Spleen (tissue), 11 donors: ENCODE measurements at regions not wholly inside any gene's neighbourhood (a gene's known extent, or its start where the extent isn't known, plus 50 kb on each side); places are given as distances from the start of the nearest gene placed in this dataset.
A peak's percentile ranks its signal among the peaks of the same experiment; 100 is the strongest.
"Not testable (repeated sequence)": the region's sequence is repeated elsewhere in the genome, so short reads cannot be mapped to it uniquely, and the experiment has no call there.

Experiments used
- DNase-seq: peaks from one replicate; pipeline ENCODE4 v3.0.0-alpha.2; 2020
- H3K27ac ChIP-seq, 8 donors: fragments of 200-600 bp; sonication (generic) in 7 of 8; 1 replicate in 4 of 8; 2 replicates in 4 of 8; pipeline versions ENCODE4 v1.5.0 to v1.8.0; 2016 to 2021; ENCODE audit warnings: inconsistent platforms in 4 of 8, mild to moderate bottlenecking in 4 of 8, moderate library complexity in 1 of 8
- H3K27me3 ChIP-seq, 7 donors: fragments of 200-600 bp; sonication (generic) in 6 of 7; replicated peaks in 1 of 7; 1 replicate in 4 of 7; 2 replicates in 3 of 7; pipeline versions ENCODE4 v1.5.0 to v1.8.0; 2016 to 2021; ENCODE audit warnings: inconsistent platforms in 3 of 7, mild to moderate bottlenecking in 1 of 7
- H3K36me3 ChIP-seq, 6 donors: fragments of 200-600 bp; sonication (generic) in 5 of 6; 1 replicate in 4 of 6; 2 replicates in 2 of 6; pipeline versions ENCODE4 v1.5.0 to v1.8.0; 2016 to 2021; ENCODE audit warnings: inconsistent platforms in 2 of 6
- H3K4me1 ChIP-seq, 6 donors: fragments of 200-600 bp; sonication (generic) in 5 of 6; 1 replicate in 3 of 6; 2 replicates in 3 of 6; pipeline versions ENCODE4 v1.5.0 to v1.8.0; 2016 to 2021; ENCODE audit warnings: inconsistent platforms in 3 of 6
- H3K4me3 ChIP-seq, 8 donors: fragments of 200-600 bp; sonication (generic) in 7 of 8; 1 replicate in 4 of 8; 2 replicates in 4 of 8; pipeline versions ENCODE4 v1.5.0 to v1.8.0; 2016 to 2021; ENCODE audit warnings: inconsistent platforms in 4 of 8, mild to moderate bottlenecking in 4 of 8, moderate library complexity in 2 of 8
- H3K9me3 ChIP-seq, 8 donors: fragments of 200-600 bp; sonication (generic) in 7 of 8; 1 replicate in 4 of 8; 2 replicates in 4 of 8; pipeline versions ENCODE4 v1.5.0 to v1.8.0; 2016 to 2021; ENCODE audit warnings: inconsistent platforms in 4 of 8
- CTCF ChIP-seq, 11 experiments: fragments of 200-600 bp in 7 of 11; fragments of 450-650 bp in 4 of 11; sonication (generic) in 4 of 11; IDR thresholded peaks in 8 of 11; conservative IDR thresholded peaks in 3 of 11; 1 replicate in 7 of 11; 2 replicates in 4 of 11; pipeline versions ENCODE4 v1.4.0 to v1.8.0; 2016 to 2021; ENCODE audit warnings: antibody characterized with exemption in 11 of 11, inconsistent platforms in 4 of 11, mild to moderate bottlenecking in 1 of 11
- POLR2A ChIP-seq, 3 donors: fragments of 450-650 bp; IDR thresholded peaks; one replicate each; pipeline ENCODE4 v1.5.1; 2017; ENCODE audit warnings: antibody characterized with exemption in 3 of 3, mild to moderate bottlenecking in 1 of 3
- POLR2AphosphoS5 ChIP-seq, 3 donors: sonication (generic); formaldehyde crosslinking; IDR thresholded peaks; one replicate each; pipeline ENCODE4 v1.5.1; 2017; ENCODE audit warnings: antibody characterized with exemption in 3 of 3
- WGBS, 5 donors: extraction: QIAGEN DNeasy Blood & Tissue Kit in 3 of 5; methylation state at CpG; one replicate each; pipeline versions ENCODE4 v1.1.5 to v1.1.7; 2013 to 2018; 5-methylcytosine and 5-hydroxymethylcytosine counted together
- intact Hi-C: fragments of 100-400 bp; cut with DNase I; formaldehyde crosslinking; loops from one replicate; pipeline ENCODE4 v1.15.0; 2023; ENCODE audit warnings: low total_unique reads
- donor health status: healthy with polysubstance abuse.
- donor health status: DM: no; HTN: no; CAD: no; lungs with moderate emphysema.
- donor health status: DM: no; HTN: no; CAD: no.
- donor health status: Bipolar disorder and iron deficiency.
- donor health status: healthy.
- donor health status: DM: no; HTN: no; CAD: no.
- donor health status: DM: yes; HTN: yes; CAD: no.

- H3K27ac ChIP-seq: peak overlapping the region in 3 of 8 donors; percentile 21 to 67 (median 26)
- no peaks in the 10 kb centered on the region for H3K9me3 ChIP-seq
- no peaks in the 10 kb centered on the region for H3K27me3 ChIP-seq
- DNase-seq: peak; percentile 65
- H3K36me3 ChIP-seq: no peaks in the 10 kb centered on the region
- intact Hi-C loops: no loop called here
- H3K4me3 ChIP-seq: no peak overlapping the region
- no peak for TF ChIP-seq POLR2AphosphoS5 (IDR thresholded peaks at IDR 0.05)
- no peak for TF ChIP-seq CTCF (IDR thresholded peaks at IDR 0.05 in 8 of 11, conservative IDR thresholded peaks at IDR 0.05 in 3 of 11)
- no peak for TF ChIP-seq POLR2A (IDR thresholded peaks at IDR 0.05)
- H3K4me1 ChIP-seq: peaks cover 0 to 28% (median 16%) of the 10 kb centered on the region in 6 donors
- WGBS, 5 donors: 73 to 82% (median 81%) methylated on average over 12 of the region's 12 CpGs
Measured at GRCh38 chr2:128513116-128513960, 194.7 kb upstream of the HS6ST1 start.

- Histone ChIP-seq H3K36me3 (no peaks in the 10 kb centered on the region), H3K27ac (peak overlapping the region in 3 of 8 donors; percentile 21 to 67 (median 26)), H3K4me1 (peaks cover 0 to 28% (median 16%) of the 10 kb centered on the region in 6 donors), H3K4me3 (no peak overlapping the region), H3K9me3 (no peaks in the 10 kb centered on the region), H3K27me3 (no peaks in the 10 kb centered on the region)
- WGBS, 5 donors: 22 to 43% (median 27%) methylated on average over 3 of the region's 3 CpGs
- TF ChIP-seq POLR2AphosphoS5 (IDR thresholded peaks at IDR 0.05): peak in 1 of 3 donors; percentile 20
- TF ChIP-seq POLR2A (IDR thresholded peaks at IDR 0.05): no peak
- intact Hi-C loops: no loop called here
- peak; percentile 81 for DNase-seq
Measured at GRCh38 chr2:128513961-128514283, 195.3 kb upstream of the HS6ST1 start.

GRCh38 chr2:128514555-128514955, 195.9 kb upstream of the HS6ST1 start:
- no peaks in the 10 kb centered on the region for H3K9me3 ChIP-seq
- peaks cover 0 to 28% (median 16%) of the 10 kb centered on the region in 6 donors for H3K4me1 ChIP-seq
- DNase-seq: peak; percentile 74
- intact Hi-C loops: no loop called here
- no peak for TF ChIP-seq CTCF (IDR thresholded peaks at IDR 0.05 in 8 of 11, conservative IDR thresholded peaks at IDR 0.05 in 3 of 11)
- no peaks in the 10 kb centered on the region for H3K36me3 ChIP-seq
- no peak overlapping the region for H3K4me3 ChIP-seq
- H3K27me3 ChIP-seq: no peaks in the 10 kb centered on the region
- peak overlapping the region in 2 of 8 donors; percentile 21 to 67 for H3K27ac ChIP-seq
- WGBS, 5 donors: 93 to 97% (median 94%) methylated on average over 13 of the region's 13 CpGs

GRCh38 chr2:128516938-128517337, 198.3 kb upstream of the HS6ST1 start:
- Histone ChIP-seq H3K4me3 (no peak overlapping the region), H3K9me3 (no peaks in the 10 kb centered on the region), H3K27me3 (no peaks in the 10 kb centered on the region), H3K36me3 (no peaks in the 10 kb centered on the region), H3K27ac (no peak overlapping the region), H3K4me1 (peaks cover 0 to 49% (median 27%) of the 10 kb centered on the region in 6 donors)
- no peak for DNase-seq
- intact Hi-C loops: no loop called here
- WGBS, 5 donors: 82 to 97% (median 92%) methylated on average over 7 of the region's 7 CpGs
- TF ChIP-seq CTCF (IDR thresholded peaks at IDR 0.05 in 8 of 11, conservative IDR thresholded peaks at IDR 0.05 in 3 of 11): no peak
- no peak for TF ChIP-seq POLR2A (IDR thresholded peaks at IDR 0.05)

GRCh38 chr2:128519028-128519427, 200.4 kb upstream of the HS6ST1 start:
- 85 to 92% (median 92%) methylated on average over 16 of the region's 16 CpGs for WGBS, 5 donors
- intact Hi-C loops, H3K4me3 ChIP-seq, H3K27me3 ChIP-seq, H3K36me3 ChIP-seq, H3K9me3 ChIP-seq, H3K27ac ChIP-seq: not testable (repeated sequence)
- peak; percentile 71 for DNase-seq
- H3K4me1 ChIP-seq: peaks cover 0 to 34% (median 17%) of the 10 kb centered on the region in 6 donors
